H7 (cell line): ENCODE measurements at regions not wholly inside any gene's neighbourhood (a gene's known extent, or its start where the extent isn't known, plus 50 kb on each side); places are given as distances from the start of the nearest gene placed in this dataset.

ENCODE experiments used
- DNase-seq: peaks from one replicate; pipeline ENCODE4 v3.0.0; 2012
- H3K27me3 ChIP-seq: 2 replicates; pipeline ENCODE4 v1.6.0; 2011; ENCODE audit warnings: mild to moderate bottlenecking, low read length; ENCODE audit not compliant: control insufficient read depth, insufficient read depth
- H3K36me3 ChIP-seq: replicated peaks from 2 replicates; pipeline ENCODE4 v1.5.1; 2011; ENCODE audit warnings: low read length; ENCODE audit not compliant: control insufficient read depth, insufficient read depth
- H3K4me3 ChIP-seq: 2 replicates; pipeline ENCODE4 v1.5.1; 2011; ENCODE audit warnings: low read depth, mild to moderate bottlenecking, control low read depth, low read length, moderate library complexity; ENCODE audit not compliant: insufficient read depth

DNA sequence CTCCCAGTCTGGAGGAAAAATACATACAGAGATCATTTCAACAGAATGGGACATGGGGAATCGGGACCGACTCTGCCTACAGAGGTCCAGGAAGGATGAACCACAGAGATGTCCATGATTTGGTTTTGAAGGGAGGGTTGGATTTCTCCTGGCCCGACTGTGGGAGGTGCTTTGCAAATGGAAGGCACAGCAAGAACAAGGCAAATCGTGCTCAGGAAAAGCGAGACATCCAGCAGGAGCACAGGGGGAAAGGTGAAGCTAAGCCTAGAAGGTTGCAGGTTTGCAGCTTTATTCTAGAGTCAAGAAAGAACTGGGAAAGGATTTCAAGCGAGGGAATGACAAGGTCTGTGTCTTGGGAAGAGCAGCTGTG is 181.9 kb downstream of the OPA1 start:
- H3K4me3 ChIP-seq, result no peak overlapping the region
- DNase-seq, result no peak
- no peaks in the 10 kb centered on the region for H3K36me3 ChIP-seq
- H3K27me3 ChIP-seq, result peaks cover 5% of the 10 kb centered on the region

DNA sequence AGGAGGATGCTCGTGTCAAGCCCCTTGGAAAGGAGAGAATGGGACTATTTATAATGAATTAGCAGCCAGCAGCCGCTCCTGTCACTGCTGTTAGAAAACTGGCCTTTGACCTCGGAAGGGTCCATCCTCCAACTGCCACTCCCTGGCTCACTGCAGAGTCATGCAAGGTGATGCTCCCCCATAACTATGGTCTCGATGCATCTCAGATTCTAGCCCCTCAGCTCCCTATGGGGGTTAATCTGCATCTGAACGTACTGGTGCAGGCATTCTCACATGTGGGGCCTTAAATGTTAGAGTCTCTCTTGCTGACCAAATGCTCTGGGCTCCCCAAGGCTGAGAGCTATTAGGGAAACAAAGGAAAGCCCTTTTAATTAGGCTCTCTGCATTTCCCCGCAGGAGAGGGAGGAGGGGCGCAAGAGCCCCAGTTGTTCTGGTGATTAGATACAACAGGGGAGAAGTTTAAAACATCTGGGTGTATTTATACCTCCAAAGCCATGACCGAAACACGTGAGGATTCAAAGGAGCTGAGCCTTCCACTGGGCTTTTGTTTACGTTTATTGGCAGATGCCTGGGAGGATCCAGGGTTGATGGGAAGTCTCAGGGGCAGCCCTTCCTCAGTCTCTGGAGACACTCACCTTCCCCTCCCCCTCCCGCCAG is 182.5 kb downstream of the OPA1 start:
- Histone ChIP-seq H3K27me3 (peaks cover 5% of the 10 kb centered on the region), H3K36me3 (no peaks in the 10 kb centered on the region), H3K4me3 (no peak overlapping the region)
- DNase-seq, result peak; percentile 61

DNA sequence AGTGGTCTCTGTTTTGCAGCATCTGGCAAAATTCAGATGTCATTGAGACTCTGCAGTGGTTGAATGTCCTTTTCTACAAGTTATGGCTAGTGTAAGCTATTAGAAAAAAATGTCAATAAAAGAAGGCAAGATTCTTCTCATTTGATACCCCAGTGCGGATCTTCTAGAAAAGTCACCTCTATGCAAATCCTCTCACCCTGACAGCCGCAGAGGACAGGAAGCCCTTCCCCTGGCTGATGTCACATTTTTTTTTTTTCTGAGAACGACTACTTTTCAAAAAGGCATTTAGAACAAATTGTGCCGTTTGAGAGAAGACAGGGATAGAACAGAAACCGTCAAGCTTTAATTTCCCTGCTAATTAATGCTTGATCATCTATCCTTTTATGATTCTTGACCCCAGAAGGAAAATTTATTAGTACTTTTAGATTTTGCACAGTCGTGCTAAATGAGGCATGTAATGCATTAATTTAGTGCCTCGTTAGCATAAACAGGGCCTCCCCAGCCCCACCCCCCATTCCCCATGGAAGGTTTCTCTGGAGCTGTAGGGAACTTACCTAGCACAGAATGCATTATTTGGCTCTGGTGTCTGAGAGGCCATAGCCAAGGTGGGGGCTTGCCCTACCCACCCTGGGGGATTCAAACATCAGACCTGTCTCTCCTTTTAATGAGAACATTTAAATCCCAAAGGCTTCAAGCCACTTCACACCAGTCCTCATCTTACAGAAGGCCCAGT is 183.8 kb downstream of the OPA1 start:
- Histone ChIP-seq H3K4me3 (no peak overlapping the region), H3K36me3 (no peaks in the 10 kb centered on the region), H3K27me3 (peaks cover 5% of the 10 kb centered on the region)
- DNase-seq, result no peak

DNA sequence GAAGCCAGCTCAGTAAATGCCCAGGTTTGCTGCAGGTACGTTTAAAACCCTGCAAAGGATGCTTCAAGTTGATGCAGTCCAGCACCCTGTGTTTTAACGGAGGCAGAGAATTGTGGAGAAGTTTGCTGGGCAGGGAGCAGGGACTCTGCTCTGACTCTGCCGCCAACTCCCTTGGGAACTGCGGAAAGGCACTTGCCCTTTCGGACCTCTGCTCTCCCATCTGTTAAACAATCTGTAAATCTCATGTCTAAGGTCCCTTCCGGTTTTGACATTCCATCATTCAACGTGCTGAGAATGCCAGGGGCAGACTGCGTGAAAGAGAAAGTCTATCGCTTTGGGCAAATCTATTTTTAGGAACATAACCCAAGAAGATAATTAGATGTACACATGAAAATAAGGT is 184.5 kb downstream of the OPA1 start:
- Histone ChIP-seq H3K36me3 (no peaks in the 10 kb centered on the region), H3K4me3 (no peak overlapping the region), H3K27me3 (peaks cover 5% of the 10 kb centered on the region)
- DNase-seq, result no peak

DNA sequence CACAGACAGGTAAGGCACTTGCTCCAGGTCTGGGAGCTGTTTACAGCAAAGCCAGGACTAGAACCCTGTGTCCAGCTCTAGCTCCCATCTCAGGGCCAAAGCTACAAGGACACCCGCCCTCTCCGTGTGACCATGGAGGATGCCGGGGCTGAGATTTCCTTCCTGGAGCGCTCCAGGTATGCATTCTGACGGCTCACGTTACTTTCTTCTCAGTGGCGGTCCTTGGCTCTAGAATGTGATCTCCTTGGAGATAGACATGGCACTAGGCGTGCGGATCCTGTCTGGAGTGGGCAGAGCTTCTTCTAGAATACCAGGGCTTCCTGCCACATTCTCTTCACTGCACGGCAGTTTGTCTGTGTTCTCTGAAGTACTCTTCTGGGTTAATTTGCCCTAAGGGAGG is 185.7 kb downstream of the OPA1 start:
- H3K27me3 ChIP-seq, result peaks cover 3% of the 10 kb centered on the region; the same call in 1 of the 2 replicates
- no peak overlapping the region for H3K4me3 ChIP-seq
- DNase-seq, result no peak
- H3K36me3 ChIP-seq, result no peaks in the 10 kb centered on the region

DNA sequence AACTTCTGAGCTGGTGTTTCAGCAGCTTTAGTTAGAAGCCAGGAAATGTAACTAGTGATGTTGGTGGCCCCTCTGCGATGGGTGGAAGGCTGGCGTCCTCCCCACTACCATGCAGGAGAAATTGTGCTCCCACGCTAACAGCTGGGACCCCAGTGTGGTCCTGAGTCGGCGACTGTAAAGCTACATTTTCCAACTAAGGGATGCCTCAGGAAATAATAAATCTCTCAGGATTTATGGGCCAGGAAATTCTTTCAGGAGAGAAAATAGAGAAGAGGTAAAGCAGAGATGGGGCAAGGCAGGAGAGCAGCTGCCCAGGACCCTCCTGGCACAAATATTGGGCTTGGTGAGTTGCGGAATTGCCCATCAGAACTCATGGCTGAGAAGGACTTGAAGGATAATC is 186.9 kb downstream of the OPA1 start:
- H3K4me3 ChIP-seq, result no peak overlapping the region
- H3K27me3 ChIP-seq, result peaks cover 1% of the 10 kb centered on the region; the same call in 1 of the 2 replicates
- H3K36me3 ChIP-seq, result no peaks in the 10 kb centered on the region
- no peak for DNase-seq

DNA sequence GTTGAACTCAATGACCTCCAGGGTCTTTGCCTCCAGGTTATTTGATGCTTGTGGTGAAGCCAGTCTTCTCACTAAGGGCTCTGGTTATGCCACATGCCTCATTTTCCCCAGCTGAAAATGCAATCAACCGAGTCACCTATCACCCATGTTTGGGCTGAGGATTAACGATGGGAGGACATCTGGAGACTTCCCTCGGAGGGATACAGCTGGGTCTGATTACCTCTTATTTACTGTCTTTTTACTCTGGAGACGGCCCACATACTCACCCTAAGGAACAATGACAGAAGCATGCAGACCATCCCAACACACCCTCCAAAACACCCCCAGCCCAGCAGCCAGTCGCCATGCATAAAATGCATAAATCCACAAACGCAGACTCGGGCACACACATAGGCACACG is 187.4 kb downstream of the OPA1 start:
- no peak for DNase-seq
- Histone ChIP-seq H3K36me3 (no peaks in the 10 kb centered on the region), H3K27me3 (peaks cover 1% of the 10 kb centered on the region; the same call in 1 of the 2 replicates), H3K4me3 (no peak overlapping the region)

DNA sequence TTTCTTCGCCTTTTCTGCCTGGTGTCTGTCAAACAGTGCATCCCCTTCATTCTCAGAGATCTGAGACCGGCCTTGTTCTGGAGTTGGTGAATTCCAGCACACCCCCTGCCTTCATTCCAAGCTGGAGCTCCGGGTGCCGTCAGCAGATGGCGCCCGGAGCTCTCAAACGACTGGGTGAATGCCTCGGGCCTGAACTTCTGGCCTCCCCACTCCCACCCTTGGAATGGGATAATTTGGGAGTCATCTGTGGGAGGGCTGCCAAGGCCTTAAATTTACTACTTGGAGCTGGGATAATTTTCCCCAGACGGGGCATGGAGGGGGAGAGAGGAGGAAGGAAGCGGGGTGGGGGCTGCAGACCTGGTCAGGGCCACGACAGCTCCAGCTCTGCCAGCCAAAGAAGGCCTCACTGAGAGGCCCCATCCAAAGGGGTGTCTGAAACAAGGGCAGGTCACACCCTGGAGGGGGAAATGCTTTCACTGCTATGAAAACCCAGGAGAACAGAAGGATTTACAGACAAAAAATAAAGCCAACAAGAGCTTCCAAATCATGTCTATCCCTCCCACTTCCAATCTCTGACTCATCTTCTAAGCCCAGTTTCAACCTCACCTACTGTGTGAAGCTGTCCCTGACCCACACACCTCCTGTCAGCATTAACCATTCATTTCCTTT is 187.9 kb downstream of the OPA1 start:
- DNase-seq, result peak; percentile 86
- peaks cover 1% of the 10 kb centered on the region; the same call in 1 of the 2 replicates for H3K27me3 ChIP-seq
- no peaks in the 10 kb centered on the region for H3K36me3 ChIP-seq
- no peak overlapping the region for H3K4me3 ChIP-seq

DNA sequence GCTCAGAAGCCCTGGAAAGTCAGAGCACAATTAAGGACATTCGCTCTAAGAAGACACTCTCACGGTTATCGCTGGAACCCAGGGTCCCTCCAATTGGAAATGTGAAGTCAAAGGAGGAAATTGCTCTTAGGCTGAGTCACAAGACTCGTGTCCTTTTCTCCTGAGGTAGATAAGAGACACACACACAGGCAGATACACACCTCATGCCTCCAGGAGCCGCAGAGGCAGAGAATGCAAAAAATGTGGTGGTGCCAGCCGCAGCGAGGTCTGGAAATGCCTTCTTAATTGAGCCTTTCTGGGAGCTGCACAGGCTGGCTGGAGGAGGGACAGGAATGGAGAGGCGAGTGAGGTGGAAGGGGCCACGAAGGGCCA is 189.3 kb downstream of the OPA1 start:
- H3K4me3 ChIP-seq, result no peak overlapping the region
- no peaks in the 10 kb centered on the region for H3K36me3 ChIP-seq
- peaks cover 4% of the 10 kb centered on the region for H3K27me3 ChIP-seq
- DNase-seq, result no peak

DNA sequence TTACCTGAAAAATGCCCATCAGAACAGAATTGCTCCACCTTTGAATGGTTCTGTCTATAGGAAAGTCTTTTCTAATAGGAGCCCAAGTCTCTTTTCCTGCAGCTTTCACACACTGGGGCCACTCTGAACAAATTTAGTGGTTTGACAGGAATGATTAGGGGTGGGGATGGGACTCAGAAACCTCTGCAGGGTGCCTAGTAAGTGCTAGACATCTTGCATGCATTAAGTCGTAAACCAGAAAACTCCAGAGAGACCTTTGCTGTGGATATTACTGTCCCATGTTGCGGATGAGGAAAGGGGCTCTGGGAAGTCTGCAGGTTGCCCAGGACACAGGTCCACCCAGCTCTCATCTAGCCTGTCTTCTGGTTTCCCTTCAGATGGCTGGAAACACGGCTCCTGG is 189.7 kb downstream of the OPA1 start:
- no peak for DNase-seq
- Histone ChIP-seq H3K27me3 (peaks cover 5% of the 10 kb centered on the region), H3K4me3 (no peak overlapping the region), H3K36me3 (no peaks in the 10 kb centered on the region)

DNA sequence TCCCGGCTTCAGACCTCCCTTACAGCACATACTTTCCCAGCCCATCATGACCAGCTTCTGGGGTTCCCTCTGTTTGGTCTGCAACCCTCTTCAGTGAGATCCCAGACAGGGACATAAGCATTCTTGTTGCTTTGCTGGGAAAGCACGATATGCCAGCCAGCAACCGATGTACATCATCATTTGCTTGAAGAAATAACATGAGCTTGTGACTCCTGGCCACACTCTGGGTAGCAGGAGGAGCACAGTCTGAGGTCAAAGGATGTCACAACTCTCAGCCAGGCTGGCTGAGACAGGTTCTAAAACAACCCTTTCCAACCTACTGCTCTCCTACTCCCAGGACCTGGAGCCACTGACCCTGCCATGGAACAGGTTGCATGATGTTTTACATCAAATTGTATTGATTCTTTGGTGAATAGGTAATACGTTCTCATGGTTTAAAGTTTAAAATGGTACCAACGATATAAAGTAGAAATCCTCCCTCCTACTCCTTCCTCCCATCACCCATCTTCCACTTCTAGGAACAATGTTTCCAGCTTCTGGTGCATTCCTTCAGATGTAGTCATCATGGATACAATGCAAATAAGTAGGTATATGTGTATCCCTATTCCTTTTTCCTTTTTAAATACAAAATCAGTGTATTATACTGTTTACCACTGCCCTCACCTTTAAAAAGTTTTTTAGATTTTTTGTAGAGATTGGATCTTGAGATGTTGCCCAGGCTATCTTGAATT is 190.3 kb downstream of the OPA1 start:
- H3K27me3 ChIP-seq, result peaks cover 5% of the 10 kb centered on the region
- H3K36me3 ChIP-seq, result no peaks in the 10 kb centered on the region
- DNase-seq, result no peak

DNA sequence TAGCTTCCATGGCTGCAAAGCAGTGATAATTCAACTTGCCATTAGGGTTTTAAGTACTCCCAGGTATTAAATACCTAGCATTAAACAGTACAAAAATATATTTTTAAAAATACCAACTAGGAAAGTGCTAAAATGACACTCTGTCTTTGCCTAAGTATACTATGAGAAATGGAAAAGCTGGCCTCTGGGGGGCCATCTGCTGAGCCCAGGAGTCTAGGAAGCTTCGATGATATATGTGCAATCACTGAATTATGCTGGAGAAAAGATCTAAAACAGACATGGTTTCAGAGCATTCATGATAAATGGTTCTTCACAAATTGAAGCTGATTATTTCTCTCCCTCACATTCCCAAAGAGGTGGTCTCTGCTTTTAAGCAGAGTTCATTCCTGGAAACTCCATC is 191.8 kb downstream of the OPA1 start:
- Histone ChIP-seq H3K36me3 (no peaks in the 10 kb centered on the region), H3K27me3 (peaks cover 4% of the 10 kb centered on the region; the same call in 1 of the 2 replicates), H3K4me3 (no peak overlapping the region)
- DNase-seq, result no peak

More for the DNA sequence above, 190.3 kb downstream of the OPA1 start:
- H3K4me3 ChIP-seq, result no peak overlapping the region

DNA sequence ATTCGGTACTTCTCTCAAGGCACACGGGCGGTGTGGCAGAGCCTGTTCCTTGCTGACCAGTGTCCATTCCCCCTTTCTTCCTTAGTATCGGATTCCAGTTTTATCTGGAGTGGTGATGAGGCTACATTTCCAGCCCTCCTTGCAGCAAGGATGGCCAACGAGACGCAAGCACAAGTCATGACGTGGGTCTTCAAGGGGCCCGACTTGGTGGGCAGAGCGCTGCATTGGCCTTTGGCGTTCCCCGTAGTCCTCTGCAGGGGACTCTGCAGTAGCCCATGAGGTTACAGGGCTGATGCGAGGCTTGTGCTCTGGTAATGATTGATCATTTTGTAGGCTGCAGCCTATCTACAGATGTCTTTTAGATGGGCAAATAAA is 194.5 kb downstream of the OPA1 start:
- no peak for DNase-seq
- Histone ChIP-seq H3K27me3 (peaks cover 6% of the 10 kb centered on the region), H3K4me3 (no peak overlapping the region), H3K36me3 (no peaks in the 10 kb centered on the region)

DNA sequence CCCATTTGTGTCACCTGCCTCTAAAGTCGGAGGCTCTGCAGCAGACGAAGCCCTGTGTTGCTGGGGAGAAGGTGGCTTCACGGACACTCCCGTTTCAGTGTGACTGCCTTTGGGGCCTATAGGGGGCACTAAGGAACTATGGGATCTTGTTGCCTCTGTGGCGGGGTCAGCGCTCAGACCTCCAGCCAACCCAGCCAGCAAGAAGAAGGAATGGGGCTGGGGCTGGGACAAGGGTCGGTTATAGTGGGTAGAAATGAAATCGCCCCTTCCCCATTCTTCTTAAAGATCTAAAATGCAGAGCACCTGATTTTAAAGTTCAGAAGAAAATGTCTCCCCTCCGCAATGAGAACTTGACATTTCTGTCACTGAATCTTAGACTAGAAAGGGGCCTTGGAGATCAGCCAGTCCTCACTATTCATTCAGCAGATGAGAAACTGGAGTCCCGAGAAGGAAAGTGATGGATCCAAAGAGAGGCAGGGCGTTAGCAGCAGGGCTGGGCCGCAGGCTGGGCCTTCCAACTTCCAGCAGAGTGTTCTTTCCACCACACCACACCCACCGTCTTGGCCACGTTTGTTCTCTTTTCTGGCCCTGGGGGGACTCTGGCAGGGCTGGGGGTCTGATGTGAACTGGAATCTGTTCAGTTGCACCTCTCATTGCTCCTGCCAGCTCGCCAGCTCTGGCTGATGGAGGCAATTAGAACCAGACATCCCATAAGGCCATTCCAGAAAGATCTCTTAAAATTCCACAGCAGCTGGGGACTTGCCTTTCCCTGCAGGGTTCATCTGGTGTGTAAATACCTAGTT is 195.4 kb downstream of the OPA1 start:
- H3K4me3 ChIP-seq, result no peak overlapping the region

More for the DNA sequence above, 195.4 kb downstream of the OPA1 start:
- no peaks in the 10 kb centered on the region for H3K36me3 ChIP-seq
- peak; percentile 87 for DNase-seq
- H3K27me3 ChIP-seq, result peaks cover 6% of the 10 kb centered on the region
